ENCODE measurements at regions not wholly inside any gene's neighbourhood (a gene's known extent, or its start where the extent isn't known, plus 50 kb on each side); places are given as distances from the start of the nearest gene placed in this dataset.
A peak's percentile ranks its signal among the peaks of the same experiment; 100 is the strongest.
"Not testable (repeated sequence)": the region's sequence is repeated elsewhere in the genome, so short reads cannot be mapped to it uniquely, and the experiment has no call there.

GRCh38 chr13:87153371-87153770 is 517.8 kb upstream of the SLITRK5 start:
- TF ChIP-seq CTCF (IDR thresholded peaks at IDR 0.05; ENCODE audit: unreplicated experiment) = no peak
- no peak overlapping the region for H3K4me3 Mint-ChIP-seq
- H3K4me1 Mint-ChIP-seq = no peaks in the 10 kb centered on the region
- peaks cover 14% of the 10 kb centered on the region for H3K9me3 Mint-ChIP-seq
- H3K27me3 Mint-ChIP-seq (ENCODE audit: low read depth) = no peaks in the 10 kb centered on the region
- DNase-seq (ENCODE audit: low spot score in 2 of 2, unreplicated experiment in 2 of 2) = no peak
- H3K36me3 Mint-ChIP-seq = no peaks in the 10 kb centered on the region
- H3K27ac Mint-ChIP-seq = no peak overlapping the region

GRCh38 chr13:87166348-87166747 is 504.8 kb upstream of the SLITRK5 start:
- no peak for DNase-seq (ENCODE audit: low spot score in 2 of 2, unreplicated experiment in 2 of 2)
- H3K27ac Mint-ChIP-seq = no peak overlapping the region
- peaks cover 18% of the 10 kb centered on the region for H3K9me3 Mint-ChIP-seq
- peaks cover 2% of the 10 kb centered on the region for H3K4me1 Mint-ChIP-seq
- no peak for TF ChIP-seq CTCF (IDR thresholded peaks at IDR 0.05; ENCODE audit: unreplicated experiment)
- H3K4me3 Mint-ChIP-seq = no peak overlapping the region
- H3K36me3 Mint-ChIP-seq = peaks cover 3% of the 10 kb centered on the region
- no peaks in the 10 kb centered on the region for H3K27me3 Mint-ChIP-seq (ENCODE audit: low read depth)

- H3K36me3 Mint-ChIP-seq = no peaks in the 10 kb centered on the region
- peaks cover 12% of the 10 kb centered on the region for H3K4me1 Mint-ChIP-seq
- TF ChIP-seq CTCF (IDR thresholded peaks at IDR 0.05; ENCODE audit: unreplicated experiment) = no peak
- H3K9me3 Mint-ChIP-seq = peaks cover 7% of the 10 kb centered on the region
- no peaks in the 10 kb centered on the region for H3K27me3 Mint-ChIP-seq (ENCODE audit: low read depth)
- no peak overlapping the region for H3K27ac Mint-ChIP-seq
- no peak overlapping the region for H3K4me3 Mint-ChIP-seq
- no peak for DNase-seq (ENCODE audit: low spot score in 2 of 2, unreplicated experiment in 2 of 2)
These were observed 502.8 kb upstream of the SLITRK5 start for GRCh38 chr13:87168390-87168789.

- Mint-ChIP-seq H3K27me3 (ENCODE audit: low read depth) (no peaks in the 10 kb centered on the region), H3K4me3 (no peak overlapping the region), H3K9me3 (peaks cover 7% of the 10 kb centered on the region), H3K4me1 (peaks cover 12% of the 10 kb centered on the region), H3K36me3 (no peaks in the 10 kb centered on the region), H3K27ac (no peak overlapping the region)
- no peak for DNase-seq (ENCODE audit: low spot score in 2 of 2, unreplicated experiment in 2 of 2)
- no peak for TF ChIP-seq CTCF (IDR thresholded peaks at IDR 0.05; ENCODE audit: unreplicated experiment)
These were observed 501.8 kb upstream of the SLITRK5 start for GRCh38 chr13:87169337-87169736.

- Mint-ChIP-seq H3K4me3 (no peak overlapping the region), H3K27me3 (ENCODE audit: low read depth) (no peaks in the 10 kb centered on the region), H3K36me3 (no peaks in the 10 kb centered on the region), H3K9me3 (peaks cover 5% of the 10 kb centered on the region), H3K4me1 (peaks cover 10% of the 10 kb centered on the region), H3K27ac (peak overlapping the region; percentile 61)
- TF ChIP-seq CTCF (IDR thresholded peaks at IDR 0.05; ENCODE audit: unreplicated experiment) = no peak
- DNase-seq (ENCODE audit: low spot score in 2 of 2, unreplicated experiment in 2 of 2) = no peak
These were observed 498.9 kb upstream of the SLITRK5 start for GRCh38 chr13:87172166-87172835.

GRCh38 chr13:87185138-87185537 is 486.0 kb upstream of the SLITRK5 start:
- H3K4me3 Mint-ChIP-seq; DNase-seq (ENCODE audit: low spot score in 2 of 2, unreplicated experiment in 2 of 2); H3K27me3 Mint-ChIP-seq (ENCODE audit: low read depth); H3K27ac Mint-ChIP-seq; H3K4me1 Mint-ChIP-seq; H3K9me3 Mint-ChIP-seq; H3K36me3 Mint-ChIP-seq: not testable (repeated sequence)

GRCh38 chr13:87186647-87187046 is 484.5 kb upstream of the SLITRK5 start:
- H3K36me3 Mint-ChIP-seq = not testable (repeated sequence)

GRCh38 chr13:87191485-87191884 is 479.7 kb upstream of the SLITRK5 start:
- H3K4me3 Mint-ChIP-seq; H3K9me3 Mint-ChIP-seq; H3K27ac Mint-ChIP-seq; H3K4me1 Mint-ChIP-seq; H3K36me3 Mint-ChIP-seq; DNase-seq (ENCODE audit: low spot score in 2 of 2, unreplicated experiment in 2 of 2); H3K27me3 Mint-ChIP-seq (ENCODE audit: low read depth): not testable (repeated sequence)

More at GRCh38 chr13:87186647-87187046, 484.5 kb upstream of the SLITRK5 start:
- H3K27me3 Mint-ChIP-seq (ENCODE audit: low read depth); H3K4me1 Mint-ChIP-seq; H3K27ac Mint-ChIP-seq; DNase-seq (ENCODE audit: low spot score in 2 of 2, unreplicated experiment in 2 of 2); H3K4me3 Mint-ChIP-seq; H3K9me3 Mint-ChIP-seq: not testable (repeated sequence)

Data from mesothelial cell of epicardium (in vitro differentiated cells).